Trophoblast cell (in vitro differentiated cells and primary cell): ENCODE measurements at regions not wholly inside any gene's neighbourhood (a gene's known extent, or its start where the extent isn't known, plus 50 kb on each side); places are given as distances from the start of the nearest gene placed in this dataset.

Experiments used
- DNase-seq, 2 donors: peaks; one replicate each; pipeline ENCODE4 v3.0.0-alpha.2; 2016
- H2AFZ ChIP-seq: 2 replicates; pipeline ENCODE4 v1.6.1; 2013; ENCODE audit warnings: low read length, moderate library complexity, mild to moderate bottlenecking; ENCODE audit not compliant: insufficient read depth, poor library complexity
- H2AK5ac ChIP-seq: 2 replicates; pipeline ENCODE4 v1.6.1; 2013; ENCODE audit warnings: mild to moderate bottlenecking, low read length
- H2BK120ac ChIP-seq: 2 replicates; pipeline ENCODE4 v1.6.1; 2013; ENCODE audit warnings: low read length, mild to moderate bottlenecking, moderate library complexity; ENCODE audit not compliant: insufficient read depth, poor library complexity
- H2BK12ac ChIP-seq: 2 replicates; pipeline ENCODE4 v1.6.1; 2013; ENCODE audit warnings: mild to moderate bottlenecking, low read length, moderate library complexity
- H2BK5ac ChIP-seq: 2 replicates; pipeline ENCODE4 v1.6.1; 2013; ENCODE audit warnings: low read length, low read depth, moderate library complexity, mild to moderate bottlenecking; ENCODE audit not compliant: poor library complexity
- H3K14ac ChIP-seq: 2 replicates; pipeline ENCODE4 v1.6.1; 2013; ENCODE audit warnings: mild to moderate bottlenecking, low read length
- H3K18ac ChIP-seq: 2 replicates; pipeline ENCODE4 v1.6.1; 2013; ENCODE audit warnings: mild to moderate bottlenecking, low read length
- H3K23ac ChIP-seq: 2 replicates; pipeline ENCODE4 v1.6.1; 2013; ENCODE audit warnings: low read length
- H3K27ac ChIP-seq: 2 replicates; pipeline ENCODE4 v1.5.1; 2013; ENCODE audit warnings: low read depth, mild to moderate bottlenecking, inconsistent platforms, low read length, moderate library complexity
- H3K27me3 ChIP-seq: 2 replicates; pipeline ENCODE4 v1.6.1; 2013; ENCODE audit warnings: inconsistent platforms, mild to moderate bottlenecking, low read length, moderate library complexity; ENCODE audit not compliant: insufficient read depth
- H3K36me3 ChIP-seq, 2 experiments: 1 replicate in 1 of 2; 2 replicates in 1 of 2; pipeline ENCODE4 v1.6.1; 2013; ENCODE audit warnings: low read length in 2 of 2, mild to moderate bottlenecking in 2 of 2, moderate library complexity in 1 of 2; ENCODE audit not compliant: insufficient read depth in 2 of 2, control insufficient read depth in 1 of 2
- H3K4ac ChIP-seq: 2 replicates; pipeline ENCODE4 v1.6.1; 2013; ENCODE audit warnings: low read depth, mild to moderate bottlenecking, low read length, moderate library complexity
- H3K4me1 ChIP-seq, 2 experiments: 1 replicate in 1 of 2; 2 replicates in 1 of 2; pipeline ENCODE4 v1.6.1; 2013; ENCODE audit warnings: low read length in 2 of 2, mild to moderate bottlenecking in 2 of 2, moderate library complexity in 1 of 2; ENCODE audit not compliant: insufficient read depth in 2 of 2, control insufficient read depth in 1 of 2
- H3K4me2 ChIP-seq: 2 replicates; pipeline ENCODE4 v1.6.1; 2013; ENCODE audit warnings: inconsistent platforms, mild to moderate bottlenecking, low read length, moderate library complexity
- H3K4me3 ChIP-seq: 2 replicates; pipeline ENCODE4 v1.5.1; 2013; ENCODE audit warnings: mild to moderate bottlenecking, low read depth, low read length, inconsistent platforms
- H3K79me1 ChIP-seq: one replicate; pipeline ENCODE4 v1.6.1; 2013; ENCODE audit warnings: low read length
- H3K79me2 ChIP-seq: 2 replicates; pipeline ENCODE4 v1.6.1; 2013; ENCODE audit warnings: low read length, mild to moderate bottlenecking; ENCODE audit not compliant: control insufficient read depth, insufficient read depth, poor library complexity
- H3K9ac ChIP-seq: 2 replicates; pipeline ENCODE4 v1.6.1; 2013; ENCODE audit warnings: mild to moderate bottlenecking, low read length
- H3K9me3 ChIP-seq: 2 replicates; pipeline ENCODE4 v1.6.1; 2013; ENCODE audit warnings: low read depth, mild to moderate bottlenecking, control low read depth, inconsistent platforms, low read length; ENCODE audit not compliant: insufficient read depth
- H4K12ac ChIP-seq: 2 replicates; pipeline ENCODE4 v1.6.1; 2013; ENCODE audit warnings: low read depth, mild to moderate bottlenecking, low read length, moderate library complexity
- H4K8ac ChIP-seq: 2 replicates; pipeline ENCODE4 v1.6.1; 2013; ENCODE audit warnings: low read depth, mild to moderate bottlenecking, low read length, moderate library complexity
- H4K91ac ChIP-seq: one replicate; pipeline ENCODE4 v1.6.1; 2013; ENCODE audit warnings: low read depth, mild to moderate bottlenecking, low read length, moderate library complexity
- WGBS: extraction: QIAGEN DNeasy Blood & Tissue Kit; methylation state at CpG from one replicate; pipeline ENCODE4 v1.1.7; 2013; ENCODE audit warnings: missing lambda C conversion rate; ENCODE audit not compliant: insufficient read length, insufficient coverage; ENCODE audit errors: extremely low coverage; 5-methylcytosine and 5-hydroxymethylcytosine counted together

GRCh38 chr2:210839034-210839433, 282.6 kb downstream of the CPS1 start:
- H2AK5ac ChIP-seq: no peak overlapping the region
- H3K9me3 ChIP-seq: no peaks in the 10 kb centered on the region
- no peak overlapping the region for H3K27ac ChIP-seq
- H3K4me2 ChIP-seq: no peak overlapping the region
- H3K79me2 ChIP-seq: no peaks in the 10 kb centered on the region
- no peak overlapping the region for H3K23ac ChIP-seq
- H2BK5ac ChIP-seq: no peak overlapping the region
- H3K4me3 ChIP-seq: no peak overlapping the region
- H3K4ac ChIP-seq: no peak overlapping the region
- H3K36me3 ChIP-seq: no peaks in the 10 kb centered on the region
- no peak overlapping the region for H4K12ac ChIP-seq
- no peak overlapping the region for H3K9ac ChIP-seq
- no CpG with 5 or more reads among the region's 4 CpGs for WGBS
- no peak overlapping the region for H4K91ac ChIP-seq
- H3K14ac ChIP-seq: no peak overlapping the region
- no peak overlapping the region for H2AFZ ChIP-seq
- H3K18ac ChIP-seq: no peak overlapping the region
- no peaks in the 10 kb centered on the region for H3K79me1 ChIP-seq
- H3K27me3 ChIP-seq: no peaks in the 10 kb centered on the region
- no peak overlapping the region for H2BK12ac ChIP-seq
- H2BK120ac ChIP-seq: no peak overlapping the region
- no peak for DNase-seq
- no peak overlapping the region for H4K8ac ChIP-seq
- no peaks in the 10 kb centered on the region for H3K4me1 ChIP-seq

DNA sequence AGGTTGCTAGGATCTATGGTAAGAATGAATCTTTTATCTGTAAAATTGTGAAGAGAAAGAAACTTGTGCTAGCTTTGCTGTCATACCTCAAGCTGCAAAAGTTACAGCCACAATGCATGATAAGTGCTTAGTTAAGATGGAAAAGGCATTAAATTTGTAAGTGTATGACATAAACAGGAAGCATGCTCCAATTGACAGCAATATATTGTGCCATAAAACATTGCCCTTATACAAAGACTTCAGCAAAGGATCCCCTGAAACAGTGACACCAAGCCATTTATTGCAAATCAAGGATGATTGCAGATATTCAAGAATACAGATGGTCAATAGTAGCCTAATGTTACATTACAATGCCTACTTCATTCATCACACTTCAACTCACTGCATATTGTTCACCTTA, 283.1 kb downstream of the CPS1 start:
- H3K4me2 ChIP-seq: no peak overlapping the region

GRCh38 chr2:210842896-210843295, 286.5 kb downstream of the CPS1 start:
- Histone ChIP-seq H3K4ac (no peak overlapping the region), H3K14ac (no peak overlapping the region), H3K4me2 (no peak overlapping the region), H3K4me3 (no peak overlapping the region), H4K91ac (no peak overlapping the region), H2BK12ac (no peak overlapping the region), H3K27me3 (no peaks in the 10 kb centered on the region), H3K79me1 (no peaks in the 10 kb centered on the region), H3K79me2 (no peaks in the 10 kb centered on the region), H3K18ac (no peak overlapping the region), H3K36me3 (no peaks in the 10 kb centered on the region), H2BK120ac (no peak overlapping the region), H2AK5ac (no peak overlapping the region), H4K8ac (no peak overlapping the region), H3K27ac (no peak overlapping the region), H3K9ac (no peak overlapping the region), H3K9me3 (no peaks in the 10 kb centered on the region), H2AFZ (no peak overlapping the region), H2BK5ac (no peak overlapping the region), H3K4me1 (no peaks in the 10 kb centered on the region), H3K23ac (no peak overlapping the region), H4K12ac (no peak overlapping the region)
- no CpG with 5 or more reads among the region's 3 CpGs for WGBS
- DNase-seq: no peak

More for the DNA sequence above, 283.1 kb downstream of the CPS1 start:
- Histone ChIP-seq H3K27ac (no peak overlapping the region), H3K9ac (no peak overlapping the region), H2BK5ac (no peak overlapping the region), H3K36me3 (no peaks in the 10 kb centered on the region), H4K91ac (no peak overlapping the region), H3K4me1 (no peaks in the 10 kb centered on the region), H3K23ac (no peak overlapping the region), H2AK5ac (no peak overlapping the region), H3K18ac (no peak overlapping the region), H3K79me1 (no peaks in the 10 kb centered on the region), H3K4me3 (no peak overlapping the region), H4K8ac (no peak overlapping the region), H3K14ac (no peak overlapping the region), H3K79me2 (no peaks in the 10 kb centered on the region), H2BK12ac (no peak overlapping the region), H2AFZ (no peak overlapping the region), H4K12ac (no peak overlapping the region), H3K27me3 (no peaks in the 10 kb centered on the region), H2BK120ac (no peak overlapping the region), H3K9me3 (no peaks in the 10 kb centered on the region), H3K4ac (no peak overlapping the region)
- DNase-seq: no peak

DNA sequence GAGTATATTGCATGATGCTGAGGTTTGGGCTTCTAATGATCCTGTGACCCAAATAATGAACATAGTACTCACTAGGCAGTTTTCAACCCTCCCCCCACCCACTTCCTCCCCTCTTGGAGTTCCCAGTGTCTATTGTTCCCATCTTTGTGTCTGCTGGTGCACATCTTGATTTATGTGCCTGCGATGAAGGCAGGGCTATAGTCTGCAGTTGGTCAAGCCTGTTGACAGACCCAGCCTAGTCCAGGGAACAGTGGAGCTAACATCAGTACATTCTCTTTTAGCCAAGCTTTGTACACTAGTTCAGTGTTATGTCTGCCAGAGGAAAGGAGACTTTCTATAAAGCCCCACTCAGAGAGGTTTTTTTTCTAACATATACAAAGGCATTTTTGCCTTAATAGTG, 287.6 kb downstream of the CPS1 start:
- no peaks in the 10 kb centered on the region for H3K27me3 ChIP-seq
- H3K4me1 ChIP-seq: no peaks in the 10 kb centered on the region
- no peak overlapping the region for H3K4me2 ChIP-seq
- H3K9me3 ChIP-seq: no peaks in the 10 kb centered on the region
- DNase-seq: no peak
- H2BK5ac ChIP-seq: no peak overlapping the region
- no peak overlapping the region for H2BK120ac ChIP-seq
- no peak overlapping the region for H4K91ac ChIP-seq
- no peak overlapping the region for H3K4ac ChIP-seq
- WGBS: no CpG with 5 or more reads among the region's 1 CpG
- no peak overlapping the region for H3K14ac ChIP-seq
- no peak overlapping the region for H2AK5ac ChIP-seq
- no peak overlapping the region for H3K27ac ChIP-seq
- no peak overlapping the region for H2BK12ac ChIP-seq
- H4K12ac ChIP-seq: no peak overlapping the region
- no peaks in the 10 kb centered on the region for H3K79me2 ChIP-seq
- no peak overlapping the region for H3K23ac ChIP-seq
- no peak overlapping the region for H3K18ac ChIP-seq
- H4K8ac ChIP-seq: no peak overlapping the region
- H3K9ac ChIP-seq: no peak overlapping the region
- no peaks in the 10 kb centered on the region for H3K79me1 ChIP-seq
- no peak overlapping the region for H3K4me3 ChIP-seq
- no peaks in the 10 kb centered on the region for H3K36me3 ChIP-seq
- H2AFZ ChIP-seq: no peak overlapping the region
